ENCODE measurements at regions not wholly inside any gene's neighbourhood (a gene's known extent, or its start where the extent isn't known, plus 50 kb on each side); places are given as distances from the start of the nearest gene placed in this dataset.

DNA sequence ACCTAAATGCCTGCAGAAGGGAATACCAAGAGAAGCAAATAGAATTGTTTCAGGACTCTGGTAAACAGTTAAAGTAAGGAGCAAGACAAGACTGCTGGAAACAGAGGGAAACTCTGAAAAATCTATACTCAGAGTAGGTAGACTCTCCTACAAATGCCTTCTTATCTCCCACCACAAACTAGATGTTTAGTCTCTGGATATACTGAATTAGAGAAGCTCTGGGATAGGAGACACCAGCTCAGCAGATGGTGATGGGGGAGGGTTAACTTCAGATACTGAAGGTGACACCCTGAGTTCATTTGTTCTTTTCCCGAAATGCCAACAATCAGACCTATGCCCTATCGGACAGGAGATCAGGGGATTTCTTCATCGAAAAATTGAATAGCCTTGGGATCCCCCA, 54.1 kb upstream of the CHD1 start:
- TF ChIP-seq, protein P1, sequence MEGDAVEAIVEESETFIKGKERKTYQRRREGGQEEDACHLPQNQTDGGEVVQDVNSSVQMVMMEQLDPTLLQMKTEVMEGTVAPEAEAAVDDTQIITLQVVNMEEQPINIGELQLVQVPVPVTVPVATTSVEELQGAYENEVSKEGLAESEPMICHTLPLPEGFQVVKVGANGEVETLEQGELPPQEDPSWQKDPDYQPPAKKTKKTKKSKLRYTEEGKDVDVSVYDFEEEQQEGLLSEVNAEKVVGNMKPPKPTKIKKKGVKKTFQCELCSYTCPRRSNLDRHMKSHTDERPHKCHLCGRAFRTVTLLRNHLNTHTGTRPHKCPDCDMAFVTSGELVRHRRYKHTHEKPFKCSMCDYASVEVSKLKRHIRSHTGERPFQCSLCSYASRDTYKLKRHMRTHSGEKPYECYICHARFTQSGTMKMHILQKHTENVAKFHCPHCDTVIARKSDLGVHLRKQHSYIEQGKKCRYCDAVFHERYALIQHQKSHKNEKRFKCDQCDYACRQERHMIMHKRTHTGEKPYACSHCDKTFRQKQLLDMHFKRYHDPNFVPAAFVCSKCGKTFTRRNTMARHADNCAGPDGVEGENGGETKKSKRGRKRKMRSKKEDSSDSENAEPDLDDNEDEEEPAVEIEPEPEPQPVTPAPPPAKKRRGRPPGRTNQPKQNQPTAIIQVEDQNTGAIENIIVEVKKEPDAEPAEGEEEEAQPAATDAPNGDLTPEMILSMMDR (conservative IDR thresholded peaks at IDR 0.05; ENCODE audit: low read depth, low read length): no peak
- no peak for TF ChIP-seq EZH2phosphoT487 (IDR thresholded peaks at IDR 0.05; ENCODE audit: borderline replicate concordance, low read length)

Measured in PC-3 (cell line).